ENCODE measurements at regions not wholly inside any gene's neighbourhood (a gene's known extent, or its start where the extent isn't known, plus 50 kb on each side); places are given as distances from the start of the nearest gene placed in this dataset.

GRCh38 chr6:163831736-163832135 lies 417.2 kb downstream of the QKI start:
- no peak overlapping the region for H3K4me3 ChIP-seq (replicated peaks; ENCODE audit: low read depth, low read length)
- no peak for DNase-seq (ENCODE audit: extremely low read depth, low read depth)
- no peak for TF ChIP-seq CTCF (IDR thresholded peaks at IDR 0.05; ENCODE audit: low read depth, low read length, missing control alignments)

- H3K4me3 ChIP-seq (replicated peaks; ENCODE audit: low read depth, low read length) = no peak overlapping the region
- TF ChIP-seq CTCF (IDR thresholded peaks at IDR 0.05; ENCODE audit: low read depth, low read length, missing control alignments) = no peak
- no peak for DNase-seq (ENCODE audit: extremely low read depth, low read depth)
Observed at GRCh38 chr6:163830641-163831040, 416.1 kb downstream of the QKI start.

GRCh38 chr6:163828038-163828795 lies 413.7 kb downstream of the QKI start:
- TF ChIP-seq CTCF (IDR thresholded peaks at IDR 0.05; ENCODE audit: low read depth, low read length, missing control alignments) = no peak
- no peak overlapping the region for H3K4me3 ChIP-seq (replicated peaks; ENCODE audit: low read depth, low read length)
- no peak for DNase-seq (ENCODE audit: extremely low read depth, low read depth)

GRCh38 chr6:163827143-163827542 lies 412.6 kb downstream of the QKI start:
- no peak for TF ChIP-seq CTCF (IDR thresholded peaks at IDR 0.05; ENCODE audit: low read depth, low read length, missing control alignments)
- no peak for DNase-seq (ENCODE audit: extremely low read depth, low read depth)

GRCh38 chr6:163826629-163827028 lies 412.1 kb downstream of the QKI start:
- no peak for DNase-seq (ENCODE audit: extremely low read depth, low read depth)
- TF ChIP-seq CTCF (IDR thresholded peaks at IDR 0.05; ENCODE audit: low read depth, low read length, missing control alignments) = no peak
- no peak overlapping the region for H3K4me3 ChIP-seq (replicated peaks; ENCODE audit: low read depth, low read length)

More at GRCh38 chr6:163827143-163827542, 412.6 kb downstream of the QKI start:
- H3K4me3 ChIP-seq (replicated peaks; ENCODE audit: low read depth, low read length) = no peak overlapping the region

GRCh38 chr6:163825033-163825432 lies 410.5 kb downstream of the QKI start:
- peak; percentile 40 for DNase-seq (ENCODE audit: extremely low read depth, low read depth)
- no peak overlapping the region for H3K4me3 ChIP-seq (replicated peaks; ENCODE audit: low read depth, low read length)
- TF ChIP-seq CTCF (IDR thresholded peaks at IDR 0.05; ENCODE audit: low read depth, low read length, missing control alignments) = no peak

DNA sequence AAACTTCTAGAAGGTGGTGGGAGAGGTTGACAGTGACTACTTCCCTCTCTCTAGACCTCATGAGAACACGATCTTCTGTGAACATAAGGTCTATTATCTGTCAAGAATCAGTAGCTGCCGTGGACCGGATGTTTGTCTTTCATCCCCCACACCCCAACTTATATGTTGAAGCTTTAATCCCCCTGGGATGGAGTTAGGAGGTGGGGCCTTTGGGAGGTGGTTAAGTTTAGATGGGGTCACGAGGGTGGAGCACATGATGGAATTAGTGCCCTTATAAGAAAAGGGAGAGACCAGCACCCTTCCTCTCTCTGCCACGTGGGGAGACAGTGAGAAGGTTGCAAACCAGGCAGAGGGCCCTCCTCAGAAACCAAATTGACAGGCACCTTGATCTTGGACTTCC lies 409.1 kb downstream of the QKI start:
- H3K4me3 ChIP-seq (replicated peaks; ENCODE audit: low read depth, low read length) = no peak overlapping the region
- no peak for DNase-seq (ENCODE audit: extremely low read depth, low read depth)
- TF ChIP-seq CTCF (IDR thresholded peaks at IDR 0.05; ENCODE audit: low read depth, low read length, missing control alignments) = no peak

All from HFF-Myc (cell line).